ENCODE measurements at regions not wholly inside any gene's neighbourhood (a gene's known extent, or its start where the extent isn't known, plus 50 kb on each side); places are given as distances from the start of the nearest gene placed in this dataset.

DNA sequence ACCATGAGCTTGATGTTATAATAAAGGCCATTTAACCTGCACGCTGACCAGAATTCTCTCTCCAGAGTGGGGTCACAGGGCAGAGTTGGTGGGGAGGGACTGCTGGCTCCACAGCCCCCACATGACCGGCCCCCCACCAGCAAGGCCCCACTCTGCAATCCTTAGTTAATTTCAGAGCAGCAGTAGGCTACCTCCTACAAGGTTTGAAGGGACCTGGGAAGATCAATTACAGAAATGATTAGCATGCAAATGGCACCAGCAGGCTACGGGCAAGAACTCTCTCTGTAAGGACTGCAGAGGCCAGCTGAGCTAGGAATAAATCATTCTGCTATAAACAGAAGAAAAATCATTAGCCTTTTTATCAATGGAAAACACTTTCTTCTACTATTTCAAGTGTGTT, 135.3 kb downstream of the C1D start:
- Histone ChIP-seq H3K4me3 (replicated peaks in 1 of 3; ENCODE audit: insufficient read depth in 1 of 3, low read depth in 2 of 3, low read length in 3 of 3) (no peak overlapping the region), H3K9me3 (ENCODE audit: low read length) (no peaks in the 10 kb centered on the region), H2AFZ (ENCODE audit: low read length) (no peak overlapping the region), H3K4me1 (ENCODE audit: insufficient read depth, low read length) (no peaks in the 10 kb centered on the region), H3K27me3 (ENCODE audit: control insufficient read depth in 1 of 2, insufficient read depth in 2 of 2, low read length in 2 of 2) (0 out of 5 replicates have a peak, but pooled peaks cover 0 to 3% of the 10 kb centered on the region in 2 experiments), H3K27ac (ENCODE audit: extremely low read length, insufficient read depth, low read length) (no peak overlapping the region), H3K79me2 (ENCODE audit: insufficient read depth, low read length) (no peaks in the 10 kb centered on the region), H4K20me1 (ENCODE audit: insufficient read depth, low read length) (no peaks in the 10 kb centered on the region), H3K9ac (ENCODE audit: insufficient read depth, low read depth, low read length) (no peak overlapping the region), H3K4me2 (ENCODE audit: low read depth, low read length) (no peak overlapping the region), H3K36me3 (replicated peaks in 1 of 2; ENCODE audit: control insufficient read depth in 1 of 2, insufficient read depth in 2 of 2, low read length in 2 of 2) (no peaks in the 10 kb centered on the region)
- in situ Hi-C loops (cut with HindIII; ENCODE audit: extremely low pct_ligation_motif_present, low pct_unique_long_range_greater_than_20kb): no loop called here
- TF ChIP-seq ONECUT2 (CRISPR knock-in tag; IDR thresholded peaks at IDR 0.05) (no peak), U2AF2 (IDR thresholded peaks at IDR 0.05; ENCODE audit: low read depth, low read length) (no peak), KLF6 (CRISPR knock-in tag; IDR thresholded peaks at IDR 0.05) (no peak), ZIK1 (CRISPR knock-in tag; IDR thresholded peaks at IDR 0.05; ENCODE audit: borderline replicate concordance, low read depth) (no peak), ZNF792 (CRISPR knock-in tag; IDR thresholded peaks at IDR 0.05) (no peak), ZNF530 (CRISPR knock-in tag; IDR thresholded peaks at IDR 0.05; ENCODE audit: low read depth) (no peak), SALL1 (CRISPR knock-in tag; IDR thresholded peaks at IDR 0.05) (no peak), ZNF543 (CRISPR knock-in tag; IDR thresholded peaks at IDR 0.05) (no peak), ZFP62 (CRISPR knock-in tag; IDR thresholded peaks at IDR 0.05) (no peak), CCAR2 (optimal IDR thresholded peaks at IDR 0.05; ENCODE audit: low read depth, low read length) (no peak)
- TF ChIP-seq, protein P1, sequence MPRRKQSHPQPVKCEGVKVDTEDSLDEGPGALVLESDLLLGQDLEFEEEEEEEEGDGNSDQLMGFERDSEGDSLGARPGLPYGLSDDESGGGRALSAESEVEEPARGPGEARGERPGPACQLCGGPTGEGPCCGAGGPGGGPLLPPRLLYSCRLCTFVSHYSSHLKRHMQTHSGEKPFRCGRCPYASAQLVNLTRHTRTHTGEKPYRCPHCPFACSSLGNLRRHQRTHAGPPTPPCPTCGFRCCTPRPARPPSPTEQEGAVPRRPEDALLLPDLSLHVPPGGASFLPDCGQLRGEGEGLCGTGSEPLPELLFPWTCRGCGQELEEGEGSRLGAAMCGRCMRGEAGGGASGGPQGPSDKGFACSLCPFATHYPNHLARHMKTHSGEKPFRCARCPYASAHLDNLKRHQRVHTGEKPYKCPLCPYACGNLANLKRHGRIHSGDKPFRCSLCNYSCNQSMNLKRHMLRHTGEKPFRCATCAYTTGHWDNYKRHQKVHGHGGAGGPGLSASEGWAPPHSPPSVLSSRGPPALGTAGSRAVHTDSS (CRISPR knock-in tag; conservative IDR thresholded peaks at IDR 0.05): no peak
- TF ChIP-seq, protein P2, sequence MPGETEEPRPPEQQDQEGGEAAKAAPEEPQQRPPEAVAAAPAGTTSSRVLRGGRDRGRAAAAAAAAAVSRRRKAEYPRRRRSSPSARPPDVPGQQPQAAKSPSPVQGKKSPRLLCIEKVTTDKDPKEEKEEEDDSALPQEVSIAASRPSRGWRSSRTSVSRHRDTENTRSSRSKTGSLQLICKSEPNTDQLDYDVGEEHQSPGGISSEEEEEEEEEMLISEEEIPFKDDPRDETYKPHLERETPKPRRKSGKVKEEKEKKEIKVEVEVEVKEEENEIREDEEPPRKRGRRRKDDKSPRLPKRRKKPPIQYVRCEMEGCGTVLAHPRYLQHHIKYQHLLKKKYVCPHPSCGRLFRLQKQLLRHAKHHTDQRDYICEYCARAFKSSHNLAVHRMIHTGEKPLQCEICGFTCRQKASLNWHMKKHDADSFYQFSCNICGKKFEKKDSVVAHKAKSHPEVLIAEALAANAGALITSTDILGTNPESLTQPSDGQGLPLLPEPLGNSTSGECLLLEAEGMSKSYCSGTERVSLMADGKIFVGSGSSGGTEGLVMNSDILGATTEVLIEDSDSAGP (CRISPR knock-in tag; IDR thresholded peaks at IDR 0.05; ENCODE audit: borderline replicate concordance): no peak
- TF ChIP-seq, protein P3, sequence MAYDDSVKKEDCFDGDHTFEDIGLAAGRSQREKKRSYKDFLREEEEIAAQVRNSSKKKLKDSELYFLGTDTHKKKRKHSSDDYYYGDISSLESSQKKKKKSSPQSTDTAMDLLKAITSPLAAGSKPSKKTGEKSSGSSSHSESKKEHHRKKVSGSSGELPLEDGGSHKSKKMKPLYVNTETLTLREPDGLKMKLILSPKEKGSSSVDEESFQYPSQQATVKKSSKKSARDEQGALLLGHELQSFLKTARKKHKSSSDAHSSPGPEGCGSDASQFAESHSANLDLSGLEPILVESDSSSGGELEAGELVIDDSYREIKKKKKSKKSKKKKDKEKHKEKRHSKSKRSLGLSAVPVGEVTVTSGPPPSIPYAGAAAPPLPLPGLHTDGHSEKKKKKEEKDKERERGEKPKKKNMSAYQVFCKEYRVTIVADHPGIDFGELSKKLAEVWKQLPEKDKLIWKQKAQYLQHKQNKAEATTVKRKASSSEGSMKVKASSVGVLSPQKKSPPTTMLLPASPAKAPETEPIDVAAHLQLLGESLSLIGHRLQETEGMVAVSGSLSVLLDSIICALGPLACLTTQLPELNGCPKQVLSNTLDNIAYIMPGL (CRISPR knock-in tag; IDR thresholded peaks at IDR 0.05; ENCODE audit: borderline replicate concordance in 1 of 2, low read depth in 1 of 2): no peak
- TF ChIP-seq, protein P4, sequence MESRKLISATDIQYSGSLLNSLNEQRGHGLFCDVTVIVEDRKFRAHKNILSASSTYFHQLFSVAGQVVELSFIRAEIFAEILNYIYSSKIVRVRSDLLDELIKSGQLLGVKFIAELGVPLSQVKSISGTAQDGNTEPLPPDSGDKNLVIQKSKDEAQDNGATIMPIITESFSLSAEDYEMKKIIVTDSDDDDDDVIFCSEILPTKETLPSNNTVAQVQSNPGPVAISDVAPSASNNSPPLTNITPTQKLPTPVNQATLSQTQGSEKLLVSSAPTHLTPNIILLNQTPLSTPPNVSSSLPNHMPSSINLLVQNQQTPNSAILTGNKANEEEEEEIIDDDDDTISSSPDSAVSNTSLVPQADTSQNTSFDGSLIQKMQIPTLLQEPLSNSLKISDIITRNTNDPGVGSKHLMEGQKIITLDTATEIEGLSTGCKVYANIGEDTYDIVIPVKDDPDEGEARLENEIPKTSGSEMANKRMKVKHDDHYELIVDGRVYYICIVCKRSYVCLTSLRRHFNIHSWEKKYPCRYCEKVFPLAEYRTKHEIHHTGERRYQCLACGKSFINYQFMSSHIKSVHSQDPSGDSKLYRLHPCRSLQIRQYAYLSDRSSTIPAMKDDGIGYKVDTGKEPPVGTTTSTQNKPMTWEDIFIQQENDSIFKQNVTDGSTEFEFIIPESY (CRISPR knock-in tag; IDR thresholded peaks at IDR 0.05): no peak
- 31% methylated on average over 3 of the region's 3 CpGs for WGBS (ENCODE audit: low lambda C conversion rate)
- intact Hi-C loops (cut with micrococcal nuclease; ENCODE audit: unreplicated experiment): no loop called here
- ChIA-PET CTCF (ENCODE audit: low intra/inter-chr PET ratio, low total read pairs) (no interaction called here), POLR2A (no interaction called here)
- ATAC-seq (no peak), DNase-seq (ENCODE audit: low spot score) (no peak), FAIRE-seq (no peak)
- BruUV-seq (replicated peaks): no TSS peak
